GM12878 (cell line): ENCODE measurements at regions not wholly inside any gene's neighbourhood (a gene's known extent, or its start where the extent isn't known, plus 50 kb on each side); places are given as distances from the start of the nearest gene placed in this dataset.

Experiments
- SMAD5 ChIP-seq: IDR thresholded peaks from 2 replicates; pipeline ENCODE4 v1.6.1; 2016; ENCODE audit warnings: antibody characterized with exemption, low read depth
- TF ChIP-seq, protein P1 (sequence below), 3 experiments: IDR thresholded peaks in 2 of 3; conservative IDR thresholded peaks in 1 of 3; 2 replicates each; pipeline ENCODE4 v1.5.1; 2011; ENCODE audit warnings: low read depth in 3 of 3, low read length in 3 of 3, mild to moderate bottlenecking in 3 of 3, control low read depth in 2 of 3, moderate library complexity in 2 of 3, inconsistent platforms in 1 of 3, mixed read lengths in 1 of 3; ENCODE audit not compliant: control insufficient read depth in 2 of 3, insufficient read depth in 1 of 3; ENCODE audit errors: extremely low read depth in 1 of 3

DNA sequence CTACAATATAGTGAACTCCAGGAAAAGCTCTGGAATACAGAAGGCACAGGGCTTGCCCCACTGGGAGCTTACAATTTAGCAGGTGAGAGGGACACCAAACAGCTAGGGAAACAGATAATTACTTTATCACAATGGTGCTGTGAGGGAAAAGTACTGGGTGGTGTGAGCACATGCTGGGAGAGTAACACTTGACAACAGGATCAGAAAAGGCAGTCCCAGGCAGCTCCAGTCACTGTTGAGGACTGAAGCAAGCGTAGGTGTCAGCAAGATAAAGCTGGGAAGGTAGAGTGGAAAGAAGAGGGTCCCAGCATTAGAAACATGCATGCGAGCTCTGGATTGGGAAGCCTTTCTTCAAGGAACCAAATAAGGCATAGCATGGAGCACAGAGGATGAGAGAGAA, 296.0 kb downstream of the ATPSCKMT start:
- TF ChIP-seq, protein P1, sequence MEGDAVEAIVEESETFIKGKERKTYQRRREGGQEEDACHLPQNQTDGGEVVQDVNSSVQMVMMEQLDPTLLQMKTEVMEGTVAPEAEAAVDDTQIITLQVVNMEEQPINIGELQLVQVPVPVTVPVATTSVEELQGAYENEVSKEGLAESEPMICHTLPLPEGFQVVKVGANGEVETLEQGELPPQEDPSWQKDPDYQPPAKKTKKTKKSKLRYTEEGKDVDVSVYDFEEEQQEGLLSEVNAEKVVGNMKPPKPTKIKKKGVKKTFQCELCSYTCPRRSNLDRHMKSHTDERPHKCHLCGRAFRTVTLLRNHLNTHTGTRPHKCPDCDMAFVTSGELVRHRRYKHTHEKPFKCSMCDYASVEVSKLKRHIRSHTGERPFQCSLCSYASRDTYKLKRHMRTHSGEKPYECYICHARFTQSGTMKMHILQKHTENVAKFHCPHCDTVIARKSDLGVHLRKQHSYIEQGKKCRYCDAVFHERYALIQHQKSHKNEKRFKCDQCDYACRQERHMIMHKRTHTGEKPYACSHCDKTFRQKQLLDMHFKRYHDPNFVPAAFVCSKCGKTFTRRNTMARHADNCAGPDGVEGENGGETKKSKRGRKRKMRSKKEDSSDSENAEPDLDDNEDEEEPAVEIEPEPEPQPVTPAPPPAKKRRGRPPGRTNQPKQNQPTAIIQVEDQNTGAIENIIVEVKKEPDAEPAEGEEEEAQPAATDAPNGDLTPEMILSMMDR (IDR thresholded peaks at IDR 0.05 in 2 of 3, conservative IDR thresholded peaks at IDR 0.05 in 1 of 3; ENCODE audit: control insufficient read depth in 2 of 3, extremely low read depth in 1 of 3, insufficient read depth in 1 of 3, low read depth in 3 of 3, low read length in 3 of 3), result no peak
- no peak for TF ChIP-seq SMAD5
